ENCODE measurements at regions not wholly inside any gene's neighbourhood (a gene's known extent, or its start where the extent isn't known, plus 50 kb on each side); places are given as distances from the start of the nearest gene placed in this dataset.

DNA sequence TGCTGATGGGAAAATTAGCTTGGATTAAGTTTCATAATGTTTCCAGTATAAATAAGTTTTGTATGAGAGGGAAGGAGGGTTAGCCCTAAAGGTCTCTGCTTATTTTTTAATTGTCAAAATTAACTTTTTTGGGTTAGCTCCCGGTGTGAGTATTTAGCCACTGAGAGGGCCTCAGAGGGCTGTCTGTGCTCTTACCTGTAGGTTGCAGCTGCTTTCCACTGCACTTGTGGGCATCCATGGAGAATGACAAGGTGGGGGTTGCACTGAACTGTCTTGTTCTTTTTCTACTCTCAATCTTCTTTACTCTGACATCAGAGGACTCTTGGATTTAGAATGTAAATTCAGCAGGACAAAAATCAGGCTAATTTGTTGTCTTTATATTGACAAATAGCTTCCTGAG lies 81.4 kb downstream of the CD164 start:
- TF ChIP-seq, protein P1, sequence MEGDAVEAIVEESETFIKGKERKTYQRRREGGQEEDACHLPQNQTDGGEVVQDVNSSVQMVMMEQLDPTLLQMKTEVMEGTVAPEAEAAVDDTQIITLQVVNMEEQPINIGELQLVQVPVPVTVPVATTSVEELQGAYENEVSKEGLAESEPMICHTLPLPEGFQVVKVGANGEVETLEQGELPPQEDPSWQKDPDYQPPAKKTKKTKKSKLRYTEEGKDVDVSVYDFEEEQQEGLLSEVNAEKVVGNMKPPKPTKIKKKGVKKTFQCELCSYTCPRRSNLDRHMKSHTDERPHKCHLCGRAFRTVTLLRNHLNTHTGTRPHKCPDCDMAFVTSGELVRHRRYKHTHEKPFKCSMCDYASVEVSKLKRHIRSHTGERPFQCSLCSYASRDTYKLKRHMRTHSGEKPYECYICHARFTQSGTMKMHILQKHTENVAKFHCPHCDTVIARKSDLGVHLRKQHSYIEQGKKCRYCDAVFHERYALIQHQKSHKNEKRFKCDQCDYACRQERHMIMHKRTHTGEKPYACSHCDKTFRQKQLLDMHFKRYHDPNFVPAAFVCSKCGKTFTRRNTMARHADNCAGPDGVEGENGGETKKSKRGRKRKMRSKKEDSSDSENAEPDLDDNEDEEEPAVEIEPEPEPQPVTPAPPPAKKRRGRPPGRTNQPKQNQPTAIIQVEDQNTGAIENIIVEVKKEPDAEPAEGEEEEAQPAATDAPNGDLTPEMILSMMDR (IDR thresholded peaks at IDR 0.05): no peak
- no peak for TF ChIP-seq POLR2AphosphoS5 (IDR thresholded peaks at IDR 0.05; ENCODE audit: low read depth, low read length)
- no peak for TF ChIP-seq TCF7L2 (IDR thresholded peaks at IDR 0.05; ENCODE audit: low read depth, low read length)
